Stimulated activated CD8-positive, alpha-beta memory T cell treated with anti-CD3 and anti-CD28 coated beads, Interleukin-2, amount 100 ng/mL, for 48 hours (primary cell): ENCODE measurements at regions not wholly inside any gene's neighbourhood (a gene's known extent, or its start where the extent isn't known, plus 50 kb on each side); places are given as distances from the start of the nearest gene placed in this dataset.
"Not testable (repeated sequence)": the region's sequence is repeated elsewhere in the genome, so short reads cannot be mapped to it uniquely, and the experiment has no call there.

Source experiments
- DNase-seq, 2 donors: peaks; one replicate each; pipeline ENCODE4 v3.0.0-alpha.2; 2020; ENCODE audit warnings: low read depth in 2 of 2

DNA sequence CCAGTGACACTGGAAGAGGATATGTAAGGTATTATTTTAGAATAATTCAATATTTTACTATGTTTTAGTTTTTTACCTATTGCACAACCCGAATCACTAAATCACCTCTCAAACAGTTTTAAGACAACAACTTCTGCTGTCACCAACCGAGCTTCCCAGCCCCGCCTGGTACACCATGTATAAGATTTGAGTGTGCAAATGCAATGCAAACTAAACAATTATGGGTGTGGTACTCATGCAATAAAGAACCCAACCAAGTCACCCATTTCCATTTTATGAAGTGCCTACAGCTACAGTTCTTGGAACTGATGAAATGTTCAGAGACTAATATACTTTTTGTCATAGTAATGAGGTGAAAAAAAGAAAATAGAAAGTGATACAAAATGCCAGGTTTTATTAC lies 256.2 kb downstream of the TAFA4 start:
- DNase-seq, result no peak

DNA sequence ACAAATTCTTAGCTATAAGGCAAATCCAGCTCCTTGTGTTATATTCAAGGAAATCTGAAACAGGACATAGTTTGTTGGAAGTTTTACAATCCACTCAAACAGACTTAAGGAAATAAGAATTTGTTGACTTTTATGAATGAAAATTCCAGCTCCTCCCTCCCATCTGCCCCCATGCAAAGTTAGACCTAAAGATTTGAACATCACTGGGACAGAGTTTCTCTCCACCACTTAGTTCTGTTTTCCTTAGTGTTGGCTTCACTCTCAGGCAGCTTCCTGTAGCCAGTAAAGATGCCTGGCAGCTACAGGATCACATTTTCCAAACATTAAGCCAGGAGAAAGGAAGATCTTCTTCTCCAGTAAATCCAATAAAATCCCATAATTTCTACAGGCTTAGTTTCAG lies 265.0 kb downstream of the TAFA4 start:
- DNase-seq, result no peak

DNA sequence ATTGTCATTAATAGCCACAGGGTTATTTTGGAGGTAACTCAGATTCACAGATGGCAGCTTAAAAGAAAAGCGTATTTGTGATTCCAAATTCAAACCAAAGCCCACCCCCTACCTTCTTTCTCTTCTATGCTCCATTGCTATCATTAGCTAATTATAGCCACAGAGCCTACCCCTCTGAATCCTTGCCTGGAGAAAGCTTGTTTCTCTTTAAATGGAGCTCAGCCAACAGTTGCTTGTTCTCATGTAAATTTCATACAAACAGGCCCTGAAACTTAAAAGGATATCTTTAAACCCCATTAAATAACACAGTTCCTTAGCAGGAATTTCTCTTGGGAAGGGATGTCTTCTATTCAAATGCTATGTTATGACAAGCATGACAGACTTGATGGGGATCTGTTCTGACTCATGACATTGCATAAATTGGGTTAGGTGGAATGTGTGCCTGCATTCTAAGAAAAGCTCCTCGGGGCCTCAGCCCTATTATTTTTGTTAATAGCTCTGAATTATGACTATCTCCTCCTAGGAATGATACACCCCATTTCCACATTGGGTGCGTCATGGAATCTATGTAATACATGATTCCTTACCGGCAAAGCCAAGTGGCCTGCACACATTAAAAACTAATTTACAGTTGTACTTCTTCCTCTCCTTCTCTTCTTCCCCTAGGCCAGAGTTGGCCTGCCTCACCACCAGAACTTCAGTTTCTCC lies 265.8 kb downstream of the TAFA4 start:
- no peak for DNase-seq

DNA sequence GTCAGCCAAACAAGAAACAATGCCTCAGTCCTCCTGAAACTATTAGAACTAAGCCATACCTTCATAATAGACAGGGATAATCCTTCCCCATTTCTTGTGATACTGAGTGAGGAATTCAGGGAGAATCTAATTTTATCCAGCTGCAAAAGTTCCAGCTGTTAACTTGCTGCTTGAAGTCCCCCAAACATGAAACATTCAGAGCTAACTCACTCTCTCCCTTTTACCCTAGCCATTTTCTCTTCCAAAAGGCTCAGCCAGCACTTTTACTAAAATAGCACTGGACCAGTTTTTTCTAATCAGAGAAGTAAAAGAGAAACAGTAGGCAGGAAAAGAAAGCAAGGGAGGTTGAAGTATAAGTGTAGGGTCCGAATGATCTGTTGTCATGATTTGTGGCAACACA lies 268.1 kb downstream of the TAFA4 start:
- DNase-seq, result no peak

DNA sequence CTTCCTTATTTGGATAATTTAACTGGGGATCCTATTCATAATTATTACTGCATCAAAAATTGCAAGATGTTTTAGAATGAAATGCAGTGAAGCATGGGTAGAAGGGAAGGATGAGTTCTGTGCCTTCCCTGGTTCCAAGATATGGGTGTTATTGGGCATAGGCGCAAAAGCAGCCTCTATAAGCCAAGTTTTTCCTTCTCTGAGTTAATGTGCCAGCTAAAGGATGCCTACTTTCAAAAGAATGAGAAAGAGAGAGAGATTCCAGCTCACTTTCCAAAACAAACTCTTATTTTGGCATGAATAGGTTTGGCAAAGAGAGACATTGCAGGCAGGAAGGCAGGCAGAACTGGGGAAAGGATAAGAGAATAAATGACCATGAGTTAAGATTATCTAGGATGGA lies 270.2 kb downstream of the TAFA4 start:
- no peak for DNase-seq

DNA sequence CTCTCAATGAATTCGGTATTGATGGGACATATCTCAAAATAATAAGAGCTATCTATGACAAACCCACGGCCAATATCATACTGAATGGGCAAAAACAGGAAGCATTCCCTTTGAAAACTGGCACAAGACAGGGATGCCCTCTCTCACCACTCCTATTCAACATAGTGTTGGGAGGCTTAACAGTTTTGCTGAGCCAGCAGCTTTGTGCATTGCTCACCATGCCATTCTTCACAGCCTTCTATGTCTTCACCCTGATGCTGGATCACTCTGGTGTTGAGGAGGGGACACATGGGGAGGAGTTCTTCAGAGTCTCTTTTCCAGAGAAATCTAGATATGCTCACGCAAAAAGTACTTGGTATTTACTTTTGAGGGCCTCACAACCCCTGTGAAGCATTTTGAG lies 281.7 kb downstream of the TAFA4 start:
- not testable (repeated sequence) for DNase-seq

DNA sequence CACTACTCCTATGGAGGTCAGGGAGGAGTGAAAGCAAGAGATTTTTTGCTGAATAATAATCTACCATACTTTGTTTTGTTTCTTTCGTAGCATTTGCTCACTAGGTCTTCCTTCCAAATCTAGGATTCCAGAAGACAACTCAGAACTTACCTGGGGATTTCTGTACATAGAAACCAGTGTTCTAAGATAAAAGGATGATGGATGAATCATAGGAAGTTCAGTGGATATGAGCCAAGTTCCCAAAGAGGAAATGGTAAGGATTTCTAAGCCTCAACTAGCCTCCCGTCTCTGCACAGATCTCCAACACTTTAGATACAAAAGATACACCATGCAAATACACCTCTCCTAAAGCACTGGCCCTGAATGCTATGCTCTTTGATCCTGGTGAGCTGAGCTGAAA lies 283.9 kb downstream of the TAFA4 start:
- no peak for DNase-seq

DNA sequence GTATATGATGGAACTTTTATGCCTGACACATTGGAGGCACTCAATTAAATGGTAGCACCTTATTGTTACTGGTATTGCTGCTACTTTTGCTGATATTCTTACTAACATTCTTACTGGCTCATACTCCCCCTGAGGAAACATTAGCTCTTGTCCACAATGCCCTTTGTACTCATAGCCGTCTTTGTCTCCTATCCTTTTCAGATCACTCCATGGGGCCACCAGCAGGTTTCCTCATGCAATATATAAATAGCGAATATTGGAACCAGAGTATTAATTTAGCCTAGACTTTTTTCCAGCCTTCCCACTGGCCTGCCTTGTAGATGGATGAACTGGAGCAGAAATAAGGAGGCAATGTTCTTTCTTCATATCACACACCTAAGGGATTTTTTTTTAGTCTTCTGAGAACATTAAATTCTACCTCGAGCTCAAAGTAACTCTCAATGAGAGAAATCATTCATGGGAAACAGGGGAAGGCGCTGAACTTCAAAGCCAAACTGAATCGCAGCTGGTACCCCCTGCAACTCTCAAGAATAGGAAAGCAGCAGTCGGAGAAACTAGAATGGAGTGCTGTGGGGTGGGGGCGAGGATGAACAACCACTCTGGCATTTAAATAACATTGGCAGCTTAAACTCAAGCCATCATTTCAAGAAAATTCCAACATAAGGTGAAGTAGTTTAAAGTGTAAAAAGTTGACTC lies 300.3 kb downstream of the TAFA4 start:
- no peak for DNase-seq

DNA sequence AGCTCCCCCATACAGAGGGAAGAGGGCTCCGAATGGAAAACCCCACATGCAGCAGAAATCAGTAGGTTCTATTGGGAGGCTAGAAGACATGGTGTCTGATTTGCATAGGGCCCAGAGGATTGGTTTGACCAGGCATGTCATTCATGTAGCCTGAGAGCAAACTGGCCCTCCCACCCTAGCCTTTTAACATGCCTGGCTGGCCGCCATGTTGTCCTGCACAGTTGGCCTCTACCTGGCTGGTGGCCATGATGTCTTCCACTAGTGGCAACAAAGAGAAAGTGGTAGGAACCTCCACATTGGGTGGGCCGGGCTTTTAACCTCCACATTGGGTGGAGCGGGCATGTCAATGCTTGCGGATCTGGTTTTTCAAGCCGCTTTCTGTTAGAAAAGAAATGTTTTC lies 312.1 kb downstream of the TAFA4 start:
- DNase-seq, result no peak

DNA sequence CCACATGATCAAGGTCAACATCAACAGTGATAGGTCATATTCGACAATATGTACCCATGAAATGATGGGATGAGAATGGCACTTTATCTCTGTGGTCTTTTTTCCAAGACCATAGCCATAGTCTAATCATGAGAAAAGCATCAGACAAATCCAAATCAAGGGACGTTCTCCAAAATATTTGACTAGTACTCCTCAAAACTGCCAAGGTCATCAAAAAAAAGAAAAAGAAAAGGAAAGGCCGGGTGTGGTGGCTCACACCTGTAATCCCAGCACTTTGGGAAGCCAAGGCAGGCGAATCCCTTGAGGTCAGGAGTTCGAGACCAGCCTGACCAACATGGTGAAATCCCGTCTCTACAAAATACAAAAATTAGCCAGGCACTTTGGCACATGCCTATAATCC lies 318.3 kb downstream of the TAFA4 start:
- DNase-seq, result no peak

DNA sequence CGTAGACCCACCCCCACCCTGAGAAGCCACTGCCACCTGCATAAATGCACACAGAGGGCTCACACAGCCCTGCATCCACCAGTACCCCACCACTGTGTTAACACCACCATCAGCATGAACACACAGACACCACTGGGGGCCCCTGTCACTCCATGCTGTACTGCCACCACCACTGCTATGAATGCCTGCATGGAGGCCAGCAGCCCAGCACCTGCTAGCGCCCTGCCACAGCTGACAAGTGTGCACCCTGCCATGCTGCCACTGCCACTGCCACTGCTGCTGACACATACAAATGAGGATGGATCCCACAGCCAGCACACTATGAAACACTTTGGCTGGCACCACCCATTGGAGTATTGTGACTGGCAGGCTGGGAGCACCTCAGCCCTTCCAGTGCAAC lies 361.0 kb downstream of the TAFA4 start:
- no peak for DNase-seq

DNA sequence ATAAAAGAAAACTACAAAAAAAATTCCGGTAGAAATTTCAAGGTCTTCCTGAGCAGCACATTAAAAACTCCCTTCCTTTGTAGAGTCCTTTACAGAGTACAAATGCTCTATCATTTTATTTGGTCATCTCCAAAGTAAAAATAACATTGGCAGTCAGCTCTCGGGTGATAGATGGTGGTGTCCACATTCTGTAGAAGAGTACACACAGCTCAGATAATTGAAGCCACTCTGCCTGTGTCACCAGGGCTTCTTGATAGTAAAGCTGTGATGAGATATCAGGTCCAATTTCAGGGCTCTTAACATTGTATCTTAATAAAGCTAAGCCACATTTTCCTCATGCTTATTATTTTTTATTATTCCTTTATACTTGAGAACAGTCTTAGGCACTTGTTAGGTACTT lies 371.6 kb downstream of the TAFA4 start:
- no peak for DNase-seq

DNA sequence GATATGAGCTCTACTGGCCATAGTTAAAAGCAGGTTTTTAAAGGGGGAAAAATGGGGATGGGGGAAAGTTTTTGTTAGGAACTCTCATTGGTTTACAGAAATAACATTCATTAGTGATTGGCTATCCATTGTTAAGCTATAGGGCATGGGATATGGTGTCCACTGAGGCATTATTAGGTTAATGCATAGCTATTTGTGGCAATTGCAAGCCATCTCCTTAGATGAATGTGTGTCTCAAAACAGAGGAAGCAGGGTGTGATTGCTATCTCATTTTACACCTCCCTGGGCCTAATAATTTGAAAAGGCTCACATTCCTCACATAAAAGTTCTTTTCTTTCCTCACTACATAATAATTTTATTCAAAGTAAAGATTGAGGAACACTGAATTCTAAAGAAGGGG lies 396.6 kb downstream of the TAFA4 start:
- no peak for DNase-seq

DNA sequence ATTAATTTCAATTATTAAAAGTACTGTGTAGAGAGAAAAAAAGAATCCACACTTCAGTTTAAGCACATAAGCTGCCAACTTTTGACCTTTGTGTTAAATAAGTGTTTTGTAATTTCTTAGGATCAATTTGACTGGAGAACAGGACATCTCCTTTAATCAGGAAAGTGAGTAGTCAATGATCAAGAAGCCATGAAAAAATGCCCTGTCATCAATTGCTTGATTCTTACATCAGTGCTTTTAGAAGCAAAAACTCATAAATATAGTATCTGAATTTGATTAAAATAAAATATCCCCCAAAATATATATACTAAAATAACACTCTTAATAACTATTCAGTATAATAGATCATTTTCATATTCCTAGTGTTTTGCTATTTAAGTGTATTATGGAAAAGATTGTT lies 409.0 kb downstream of the TAFA4 start:
- no peak for DNase-seq

DNA sequence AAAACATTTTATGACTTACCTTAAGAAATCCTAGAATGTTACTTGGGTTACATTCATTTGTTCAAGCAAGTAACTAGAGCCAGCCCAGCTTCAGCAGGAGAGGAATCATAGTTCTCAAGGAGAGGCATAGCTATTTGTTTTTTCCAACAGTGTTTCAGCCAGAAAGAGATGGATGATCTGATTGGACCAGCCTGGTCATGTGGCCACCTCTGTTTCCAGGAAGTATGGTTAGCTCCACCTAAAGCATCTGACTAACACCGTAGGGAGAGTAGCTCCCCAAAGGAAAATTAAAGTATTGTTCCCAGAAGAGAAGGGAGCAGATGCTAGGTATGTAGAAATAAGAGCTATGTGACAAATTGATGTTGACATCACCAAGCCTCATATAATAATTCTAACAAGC lies 417.1 kb downstream of the TAFA4 start:
- DNase-seq, result no peak

DNA sequence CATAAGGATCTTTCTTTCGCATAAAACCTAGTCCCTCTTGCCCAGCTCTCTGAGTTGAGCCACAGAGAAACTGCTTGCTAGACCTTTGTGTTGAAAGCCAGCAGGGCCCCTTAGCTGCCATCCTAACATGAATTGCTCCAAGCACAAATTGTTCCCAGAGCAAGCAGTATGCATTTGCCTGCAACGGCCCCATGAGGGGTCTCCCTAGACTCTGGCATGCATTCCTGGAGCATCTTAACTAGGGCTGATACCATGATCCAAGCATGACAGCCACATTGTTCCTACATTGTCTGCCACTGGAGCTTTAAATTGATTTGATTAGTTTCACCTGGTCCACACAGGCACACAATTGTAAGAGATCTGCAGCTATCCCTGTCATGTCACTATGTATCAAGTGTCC lies 428.1 kb downstream of the TAFA4 start:
- no peak for DNase-seq

DNA sequence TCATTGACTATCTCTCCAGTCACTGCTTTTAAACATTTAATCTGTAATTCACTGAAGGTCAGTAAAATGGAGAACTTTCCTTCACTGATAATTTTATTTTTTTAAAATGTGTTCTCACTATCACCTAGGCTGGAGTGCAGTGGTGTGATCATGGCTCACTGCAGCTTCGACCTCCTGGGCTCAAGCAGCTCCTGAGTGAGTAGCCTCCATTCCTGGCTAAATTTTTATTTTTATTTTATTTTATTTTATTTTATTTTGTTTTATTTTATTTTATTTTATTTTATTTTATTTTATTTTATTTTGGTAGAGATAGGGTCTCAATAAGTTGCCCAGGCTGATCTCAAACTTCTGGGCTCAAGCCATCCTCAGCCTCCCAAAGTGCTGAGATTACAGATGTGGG lies 446.5 kb downstream of the TAFA4 start:
- DNase-seq, result not testable (repeated sequence)

DNA sequence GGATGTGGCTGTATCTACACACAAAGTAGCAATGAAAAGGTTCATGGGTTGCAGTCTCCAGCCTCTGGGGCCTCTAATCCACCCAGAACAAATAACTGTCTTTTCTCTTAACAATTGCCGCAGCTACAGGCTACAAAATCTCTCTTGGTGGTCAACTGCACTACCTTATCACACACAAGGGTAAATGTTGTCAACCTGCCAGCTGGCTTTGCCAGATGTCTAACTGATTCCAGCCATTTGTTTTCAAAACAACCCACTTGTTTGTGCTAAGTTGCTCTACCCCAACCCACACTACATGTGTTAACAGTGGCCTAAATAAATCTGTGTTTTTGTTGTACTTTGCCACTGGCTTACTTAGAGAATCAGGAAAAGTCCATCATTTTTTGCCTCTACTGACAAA lies 447.3 kb downstream of the TAFA4 start:
- no peak for DNase-seq

DNA sequence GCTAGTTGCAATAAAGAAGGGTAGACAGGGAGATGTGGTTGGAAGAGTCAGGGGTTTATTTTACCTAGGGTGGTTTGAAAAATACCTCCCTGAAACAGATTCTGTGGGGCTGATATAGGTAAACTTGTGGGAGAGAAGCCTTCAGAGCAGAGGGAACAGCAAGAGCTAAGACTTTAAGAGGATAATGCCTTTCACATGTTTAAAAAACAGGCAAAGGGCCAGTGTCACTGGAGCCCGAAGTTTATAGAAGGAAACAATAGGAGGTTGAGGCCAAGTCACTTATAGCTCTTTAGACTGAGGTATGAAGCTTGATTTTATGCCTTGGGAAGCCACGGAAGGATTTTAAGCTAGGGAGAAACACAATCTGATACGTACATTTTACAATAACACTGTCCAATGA lies 448.7 kb downstream of the TAFA4 start:
- no peak for DNase-seq

DNA sequence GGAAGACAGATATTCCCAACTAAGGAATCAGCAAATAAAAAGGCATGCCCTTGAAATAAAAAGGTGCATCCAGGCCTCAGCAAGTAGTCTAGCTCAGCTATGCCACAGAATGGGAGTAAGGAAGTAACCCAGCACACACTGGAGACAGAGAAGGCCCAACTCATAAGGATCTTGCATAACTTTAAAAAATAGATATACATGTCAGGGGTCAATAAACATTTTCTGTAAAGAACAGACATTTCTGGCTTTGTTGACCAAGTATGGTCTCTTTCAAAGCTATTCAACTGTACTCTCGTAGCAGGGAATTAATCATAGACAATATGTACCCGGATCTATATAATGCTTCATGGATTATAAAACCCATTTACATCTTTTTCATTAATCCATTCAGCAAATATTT lies 449.3 kb downstream of the TAFA4 start:
- DNase-seq, result no peak

DNA sequence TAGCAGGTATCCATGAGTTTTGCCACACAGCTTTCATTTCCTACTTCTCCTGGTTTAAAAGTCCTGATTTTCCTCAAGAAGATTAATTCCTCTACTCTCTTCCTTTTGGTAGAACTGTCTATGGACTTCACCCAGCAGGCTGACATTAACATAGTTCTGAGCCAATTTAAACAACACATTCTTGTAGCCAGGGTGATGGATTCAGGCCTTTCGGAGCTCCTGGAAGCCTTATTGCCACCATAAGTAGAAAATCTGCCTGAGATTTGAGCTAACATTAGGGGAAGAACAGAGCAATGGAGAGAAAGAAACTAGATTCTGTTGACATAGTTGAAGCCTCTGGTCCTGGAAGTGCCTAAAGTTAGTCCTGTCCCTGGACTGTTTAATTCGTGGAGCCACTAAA lies 449.8 kb downstream of the TAFA4 start:
- DNase-seq, result no peak

DNA sequence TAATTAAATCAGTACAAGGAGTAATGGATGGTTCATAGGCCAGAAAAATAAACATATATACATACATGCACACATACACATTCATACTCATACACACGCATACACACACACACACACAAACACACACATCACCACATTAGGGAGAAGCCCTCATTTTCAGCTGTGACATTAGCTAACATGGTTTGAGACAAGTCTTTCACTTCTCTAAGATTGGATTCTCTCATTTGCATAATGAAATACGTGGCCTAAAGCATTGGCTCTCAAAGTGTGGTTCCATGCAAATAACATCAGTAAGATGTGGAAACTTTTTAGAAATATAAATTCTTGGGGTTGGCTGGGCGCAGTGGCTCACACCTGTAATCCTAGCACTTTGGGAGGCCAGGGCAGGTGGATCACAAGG lies 452.6 kb downstream of the TAFA4 start:
- DNase-seq, result no peak

DNA sequence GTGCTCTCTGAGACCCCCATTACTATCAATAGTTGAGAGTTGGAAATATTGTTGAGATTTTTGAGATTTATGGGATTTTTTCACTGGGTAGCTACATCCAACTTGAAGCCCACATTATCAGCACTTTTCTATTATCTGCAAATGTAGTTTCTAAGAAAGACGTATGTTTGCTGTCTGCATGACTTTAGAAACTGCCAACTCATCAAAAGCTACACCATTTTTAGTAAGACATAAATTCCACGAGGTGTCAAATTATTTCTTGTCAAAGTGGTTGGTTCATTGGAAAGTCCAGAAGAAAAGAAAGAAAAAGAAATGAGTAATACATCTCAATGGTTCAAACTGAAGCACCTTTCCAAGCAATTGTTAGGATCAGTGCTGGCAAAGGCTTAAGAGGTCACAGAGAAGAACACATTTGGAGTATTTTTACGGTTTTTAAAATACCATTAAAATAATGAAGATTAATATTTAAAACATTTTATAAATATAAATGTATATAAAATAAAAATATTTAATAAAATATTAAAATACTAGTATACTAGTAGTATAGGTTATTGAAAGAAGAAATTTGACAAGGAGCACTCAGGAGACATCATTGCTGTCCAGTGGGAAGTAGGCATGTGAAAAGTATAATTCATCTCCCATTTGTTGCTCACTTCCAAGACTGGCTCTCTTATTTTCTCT lies 463.5 kb downstream of the TAFA4 start:
- no peak for DNase-seq
